ENCODE measurements at regions not wholly inside any gene's neighbourhood (a gene's known extent, or its start where the extent isn't known, plus 50 kb on each side); places are given as distances from the start of the nearest gene placed in this dataset.

DNA sequence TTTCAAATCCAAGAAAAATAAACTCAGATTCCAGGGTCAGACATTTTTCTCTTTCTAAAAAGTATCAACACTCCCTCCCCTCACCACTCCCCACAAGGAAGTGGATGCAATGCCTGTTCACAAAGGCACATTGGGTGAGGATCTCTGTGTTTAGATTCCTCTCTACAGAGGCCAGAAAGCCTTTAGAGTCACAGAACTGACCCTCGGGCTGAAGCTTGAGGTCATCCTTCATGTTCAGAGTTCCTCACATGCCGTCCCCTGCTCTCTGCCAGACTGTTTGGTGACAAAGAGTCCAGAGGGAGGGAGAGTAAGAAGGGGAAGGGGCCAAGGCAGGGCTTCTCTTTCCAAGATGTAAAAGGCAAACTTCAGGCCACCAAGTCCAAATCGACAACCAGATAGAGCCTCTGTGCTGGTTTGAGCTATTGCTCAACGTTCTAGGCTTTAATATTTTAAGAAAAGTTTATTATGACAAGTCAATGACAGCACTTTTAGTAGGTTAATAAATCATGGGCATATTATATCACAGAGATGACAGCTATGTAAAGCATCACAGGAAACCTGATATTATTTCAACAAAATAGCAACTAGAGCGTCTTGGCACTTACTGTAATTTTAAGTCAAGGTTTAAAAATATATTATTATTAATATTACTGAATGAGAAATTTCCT, 269.4 kb downstream of the ETAA1 start:
- TF ChIP-seq EP300 (IDR thresholded peaks at IDR 0.05) (peak; percentile 97), POLR2AphosphoS5 (IDR thresholded peaks at IDR 0.05) (peak; percentile 87 to 90), POLR2A (IDR thresholded peaks at IDR 0.05; ENCODE audit: low read depth) (no peak)
- H3K36me3 ChIP-seq: no peaks in the 10 kb centered on the region
- H3K4me3 ChIP-seq: no peak overlapping the region
- 24% methylated on average over 5 of the region's 5 CpGs for WGBS
- H3K27me3 ChIP-seq: no peaks in the 10 kb centered on the region
- intact Hi-C loops (cut with DNase I): no loop called here
- H3K27ac ChIP-seq (replicated peaks in 1 of 4): peak overlapping the region; percentile 80 to 84 (median 82)
- peak; percentile 92 for DNase-seq (ENCODE audit: extremely low spot score)
- H3K4me1 ChIP-seq: peaks cover 20 to 49% (median 33%) of the 10 kb centered on the region in 4 donors
- H3K9me3 ChIP-seq: no peaks in the 10 kb centered on the region

GRCh38 chr2:67667054-67667908, 270.1 kb downstream of the ETAA1 start:
- H3K27ac ChIP-seq (replicated peaks in 1 of 4): peak overlapping the region; percentile 80 to 84 (median 82)
- intact Hi-C loops (cut with DNase I): no loop called here
- H3K9me3 ChIP-seq: no peaks in the 10 kb centered on the region
- no peaks in the 10 kb centered on the region for H3K27me3 ChIP-seq
- no peaks in the 10 kb centered on the region for H3K36me3 ChIP-seq
- no peak overlapping the region for H3K4me3 ChIP-seq
- DNase-seq (ENCODE audit: extremely low spot score): peak; percentile 68
- TF ChIP-seq CTCF (IDR thresholded peaks at IDR 0.05): no peak
- TF ChIP-seq POLR2AphosphoS5 (IDR thresholded peaks at IDR 0.05): no peak
- no peak for TF ChIP-seq EP300 (IDR thresholded peaks at IDR 0.05)
- TF ChIP-seq POLR2A (IDR thresholded peaks at IDR 0.05; ENCODE audit: low read depth): no peak
- H3K4me1 ChIP-seq: peaks cover 20 to 48% (median 33%) of the 10 kb centered on the region in 4 donors
- WGBS: 31% methylated on average over 2 of the region's 2 CpGs

- no peak for DNase-seq (ENCODE audit: extremely low spot score)
- intact Hi-C loops (cut with DNase I): no loop called here
- no peaks in the 10 kb centered on the region for H3K36me3 ChIP-seq
- peaks cover 20 to 47% (median 33%) of the 10 kb centered on the region in 4 donors for H3K4me1 ChIP-seq
- H3K27me3 ChIP-seq: no peaks in the 10 kb centered on the region
- no peaks in the 10 kb centered on the region for H3K9me3 ChIP-seq
- H3K4me3 ChIP-seq: no peak overlapping the region
- peak overlapping the region; percentile 80 to 84 (median 82) for H3K27ac ChIP-seq (replicated peaks in 1 of 4)
- TF ChIP-seq EP300 (IDR thresholded peaks at IDR 0.05): no peak
- TF ChIP-seq CTCF (IDR thresholded peaks at IDR 0.05): no peak
- TF ChIP-seq POLR2AphosphoS5 (IDR thresholded peaks at IDR 0.05): no peak
- no peak for TF ChIP-seq POLR2A (IDR thresholded peaks at IDR 0.05; ENCODE audit: low read depth)
These were observed 271.4 kb downstream of the ETAA1 start for GRCh38 chr2:67668538-67668937.

- no peak overlapping the region for H3K27ac ChIP-seq (replicated peaks in 1 of 4)
- intact Hi-C loops (cut with DNase I): no loop called here
- no peaks in the 10 kb centered on the region for H3K27me3 ChIP-seq
- TF ChIP-seq EP300 (IDR thresholded peaks at IDR 0.05) (no peak), POLR2AphosphoS5 (IDR thresholded peaks at IDR 0.05) (no peak), CTCF (IDR thresholded peaks at IDR 0.05) (no peak), POLR2A (IDR thresholded peaks at IDR 0.05; ENCODE audit: low read depth) (no peak)
- H3K4me3 ChIP-seq: no peak overlapping the region
- DNase-seq (ENCODE audit: extremely low spot score): no peak
- H3K36me3 ChIP-seq: no peaks in the 10 kb centered on the region
- WGBS: 76% methylated on average over 3 of the region's 3 CpGs
- H3K4me1 ChIP-seq: peaks cover 20 to 42% (median 31%) of the 10 kb centered on the region in 4 donors
- no peaks in the 10 kb centered on the region for H3K9me3 ChIP-seq
These were observed 272.0 kb downstream of the ETAA1 start for GRCh38 chr2:67669168-67669567.

DNA sequence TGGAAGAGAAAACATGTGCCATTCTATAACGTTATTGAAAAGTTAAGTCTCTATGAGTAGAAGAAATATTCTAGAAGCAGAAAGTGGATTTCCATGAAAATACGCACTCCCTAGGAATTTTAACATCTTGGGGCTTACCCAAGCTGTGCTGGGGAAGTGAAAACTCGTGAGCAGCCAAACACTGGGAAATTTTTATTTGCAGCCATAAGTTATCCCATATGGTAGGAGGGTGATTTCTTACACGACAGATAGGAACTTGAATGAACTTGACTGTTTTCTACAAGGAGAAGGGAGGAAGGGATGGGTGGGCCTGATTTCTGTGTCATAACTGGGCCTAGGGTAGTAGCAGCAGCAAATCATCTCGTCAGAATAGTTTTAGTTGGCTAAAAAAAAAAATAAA, 272.6 kb downstream of the ETAA1 start:
- H3K27ac ChIP-seq (replicated peaks in 1 of 4): no peak overlapping the region
- DNase-seq (ENCODE audit: extremely low spot score): no peak
- no peaks in the 10 kb centered on the region for H3K9me3 ChIP-seq
- intact Hi-C loops (cut with DNase I): loop anchor here (5.0 kb wide), 1 partner anchor 178 kb away; no protein-coding TSS in a partner anchor
- peaks cover 20 to 42% (median 31%) of the 10 kb centered on the region in 4 donors for H3K4me1 ChIP-seq
- WGBS: 59% methylated on average over 5 of the region's 5 CpGs
- TF ChIP-seq EP300 (IDR thresholded peaks at IDR 0.05) (no peak), POLR2AphosphoS5 (IDR thresholded peaks at IDR 0.05) (no peak), CTCF (IDR thresholded peaks at IDR 0.05) (no peak), POLR2A (IDR thresholded peaks at IDR 0.05; ENCODE audit: low read depth) (no peak)
- H3K4me3 ChIP-seq: no peak overlapping the region
- H3K36me3 ChIP-seq: no peaks in the 10 kb centered on the region
- no peaks in the 10 kb centered on the region for H3K27me3 ChIP-seq
